Naive thymus-derived CD8-positive, alpha-beta T cell (primary cell): ENCODE measurements at regions not wholly inside any gene's neighbourhood (a gene's known extent, or its start where the extent isn't known, plus 50 kb on each side); places are given as distances from the start of the nearest gene placed in this dataset.

Experiments used
- ATAC-seq, 2 donors: fragments of 150-1000 bp; cut with Tn5 transposase in 1 of 2; sonication (Bioruptor Pico), chemical (Tn5 transposase) in 1 of 2; 1 replicate in 1 of 2; 2 replicates in 1 of 2; pipeline ENCODE4 v1.10.0; 2021; ENCODE audit warnings: mild to moderate bottlenecking in 2 of 2, moderate library complexity in 2 of 2
- POLR2A ChIA-PET: fragments of 350-600 bp; sonication (Branson Sonifier 250); formaldehyde crosslinking; loops from one replicate; lab custom pipeline; 2021; ENCODE audit warnings: antibody characterized with exemption; lab: Charles Lee
- DNase-seq, 10 donors: peaks; one replicate each; pipeline versions ENCODE4 v3.0.0 to v3.0.0-alpha.2; 2020 to 2022
- H3K27ac Mint-ChIP-seq, 10 donors: one replicate each; pipeline ENCODE4 v1.8.0; 2020 to 2022; ENCODE audit warnings: mild to moderate bottlenecking in 10 of 10, mixed read lengths in 10 of 10, moderate library complexity in 4 of 10, inconsistent platforms in 1 of 10
- H3K27me3 Mint-ChIP-seq, 5 donors: one replicate each; pipeline ENCODE4 v1.8.0; 2021 to 2022; ENCODE audit warnings: mixed read lengths in 5 of 5
- H3K36me3 Mint-ChIP-seq, 3 donors: one replicate each; pipeline ENCODE4 v1.8.0; 2020 to 2022; ENCODE audit warnings: mixed read lengths in 3 of 3, mild to moderate bottlenecking in 2 of 3, inconsistent platforms in 1 of 3
- H3K4me1 Mint-ChIP-seq, 4 donors: one replicate each; pipeline ENCODE4 v1.8.0; 2021 to 2022; ENCODE audit warnings: mixed read lengths in 4 of 4
- H3K4me3 Mint-ChIP-seq, 10 donors: one replicate each; pipeline ENCODE4 v1.8.0; 2020 to 2022; ENCODE audit warnings: mild to moderate bottlenecking in 10 of 10, mixed read lengths in 10 of 10, moderate library complexity in 6 of 10, inconsistent platforms in 1 of 10
- H3K9me3 Mint-ChIP-seq, 9 donors: one replicate each; pipeline ENCODE4 v1.8.0; 2020 to 2022; ENCODE audit warnings: mixed read lengths in 9 of 9, mild to moderate bottlenecking in 3 of 9, inconsistent platforms in 1 of 9, moderate library complexity in 1 of 9

GRCh38 chr3:106570426-106570825, 701.6 kb upstream of the CBLB start:
- Mint-ChIP-seq H3K4me3 (no peak overlapping the region), H3K9me3 (no peaks in the 10 kb centered on the region), H3K4me1 (no peaks in the 10 kb centered on the region), H3K27me3 (no peaks in the 10 kb centered on the region), H3K27ac (no peak overlapping the region), H3K36me3 (no peaks in the 10 kb centered on the region)
- no peak for ATAC-seq
- no peak for DNase-seq
- POLR2A ChIA-PET = no interaction called here

DNA sequence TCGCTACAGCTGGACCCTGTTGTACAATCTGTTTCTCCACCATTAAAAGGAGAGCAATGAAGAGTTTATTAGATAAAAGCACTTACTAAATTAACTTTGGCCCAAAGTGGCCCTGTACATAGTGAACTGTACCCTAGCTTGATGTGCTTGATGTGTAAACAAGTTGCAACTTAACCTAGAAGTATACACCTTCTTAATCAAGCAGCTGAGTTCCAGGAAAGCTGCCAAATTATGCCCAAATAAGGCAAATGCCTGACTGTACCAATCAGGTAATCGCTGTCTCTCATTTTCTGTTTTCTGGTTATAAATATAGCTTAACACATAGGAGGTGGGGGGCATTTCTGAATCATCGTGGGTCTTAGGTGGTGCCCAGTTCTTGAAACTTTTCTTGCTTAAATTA, 704.8 kb upstream of the CBLB start:
- DNase-seq (no peak), ATAC-seq (no peak)
- H3K4me1 Mint-ChIP-seq = no peaks in the 10 kb centered on the region
- H3K27me3 Mint-ChIP-seq = no peaks in the 10 kb centered on the region
- no peak overlapping the region for H3K27ac Mint-ChIP-seq
- POLR2A ChIA-PET = no interaction called here
- H3K4me3 Mint-ChIP-seq = no peak overlapping the region
- H3K9me3 Mint-ChIP-seq = no peaks in the 10 kb centered on the region
- no peaks in the 10 kb centered on the region for H3K36me3 Mint-ChIP-seq

DNA sequence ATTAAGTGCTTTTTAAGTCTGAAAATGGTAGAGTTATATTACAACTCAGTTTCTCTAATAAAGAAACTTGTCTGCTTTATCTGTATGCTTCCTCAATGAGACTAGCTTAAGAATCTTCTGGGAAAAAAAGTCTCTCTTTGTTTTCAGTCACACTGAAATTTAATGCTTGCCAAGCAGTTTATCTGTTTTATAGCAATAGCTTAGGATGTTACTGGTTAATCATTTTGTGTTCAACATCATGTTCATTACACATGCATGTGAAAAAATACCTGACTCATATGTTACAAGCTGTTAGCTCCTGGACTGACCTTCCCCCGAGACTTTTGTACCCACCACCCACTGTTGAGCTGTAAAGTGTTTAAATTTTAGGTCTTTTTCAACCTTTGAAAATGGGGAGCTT, 706.2 kb upstream of the CBLB start:
- POLR2A ChIA-PET = interaction anchor here (0.6 kb wide), 1 partner anchor 9 kb away, joined by 3 read pairs; no protein-coding TSS in a partner anchor
- Mint-ChIP-seq H3K36me3 (no peaks in the 10 kb centered on the region), H3K9me3 (no peaks in the 10 kb centered on the region), H3K4me1 (peaks cover 0 to 5% (median 1%) of the 10 kb centered on the region in 4 donors), H3K27ac (no peak overlapping the region), H3K27me3 (peaks cover 0 to 1% (median 0%) of the 10 kb centered on the region in 5 donors), H3K4me3 (no peak overlapping the region)
- DNase-seq (no peak), ATAC-seq (no peak)

DNA sequence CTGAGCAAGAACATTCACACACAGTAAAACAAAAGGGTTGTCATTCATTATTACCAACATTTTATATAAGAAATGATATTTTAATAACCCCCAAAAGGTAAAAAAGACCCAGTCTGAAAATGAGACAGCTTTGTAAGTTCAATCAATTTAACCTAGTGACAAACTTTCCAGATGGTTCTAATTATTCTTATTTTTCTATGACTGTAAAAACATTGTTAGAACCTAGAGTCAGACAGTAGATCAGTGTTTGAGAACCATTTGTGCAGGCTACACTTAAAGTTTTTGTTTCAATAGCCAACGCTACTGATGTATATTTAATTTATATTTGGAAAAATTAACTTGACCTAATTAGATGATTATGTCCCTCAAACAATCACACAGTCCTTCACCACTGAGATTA, 708.4 kb upstream of the CBLB start:
- Mint-ChIP-seq H3K4me3 (no peak overlapping the region), H3K27me3 (peaks cover 0 to 5% (median 0%) of the 10 kb centered on the region in 5 donors), H3K36me3 (no peaks in the 10 kb centered on the region), H3K27ac (no peak overlapping the region), H3K9me3 (peaks cover 0 to 2% (median 0%) of the 10 kb centered on the region in 9 donors), H3K4me1 (peaks cover 0 to 5% (median 1%) of the 10 kb centered on the region in 4 donors)
- ATAC-seq = no peak
- POLR2A ChIA-PET = no interaction called here
- no peak for DNase-seq

- POLR2A ChIA-PET = no interaction called here
- no peak for ATAC-seq
Measured at GRCh38 chr3:106578911-106579310, 710.1 kb upstream of the CBLB start.

GRCh38 chr3:106582151-106582550, 713.3 kb upstream of the CBLB start:
- peaks cover 0 to 5% (median 0%) of the 10 kb centered on the region in 5 donors for H3K27me3 Mint-ChIP-seq
- peaks cover 0 to 5% (median 1%) of the 10 kb centered on the region in 4 donors for H3K4me1 Mint-ChIP-seq
- H3K9me3 Mint-ChIP-seq = peaks cover 0 to 2% (median 0%) of the 10 kb centered on the region in 9 donors
- no peak overlapping the region for H3K27ac Mint-ChIP-seq
- DNase-seq (no peak), ATAC-seq (no peak)
- no peaks in the 10 kb centered on the region for H3K36me3 Mint-ChIP-seq
- H3K4me3 Mint-ChIP-seq = no peak overlapping the region
- POLR2A ChIA-PET = no interaction called here

More at GRCh38 chr3:106578911-106579310, 710.1 kb upstream of the CBLB start:
- H3K4me1 Mint-ChIP-seq = peaks cover 0 to 5% (median 1%) of the 10 kb centered on the region in 4 donors
- no peak for DNase-seq
- no peak overlapping the region for H3K4me3 Mint-ChIP-seq
- no peaks in the 10 kb centered on the region for H3K36me3 Mint-ChIP-seq
- H3K27me3 Mint-ChIP-seq = peaks cover 0 to 5% (median 0%) of the 10 kb centered on the region in 5 donors
- peaks cover 0 to 2% (median 0%) of the 10 kb centered on the region in 9 donors for H3K9me3 Mint-ChIP-seq
- no peak overlapping the region for H3K27ac Mint-ChIP-seq

- no peak for DNase-seq
- Mint-ChIP-seq H3K4me3 (no peak overlapping the region), H3K36me3 (no peaks in the 10 kb centered on the region), H3K9me3 (no peaks in the 10 kb centered on the region), H3K27ac (no peak overlapping the region), H3K4me1 (no peaks in the 10 kb centered on the region), H3K27me3 (no peaks in the 10 kb centered on the region)
- POLR2A ChIA-PET = no interaction called here
- no peak for ATAC-seq
Measured at GRCh38 chr3:106587551-106587950, 718.7 kb upstream of the CBLB start.

- H3K4me3 Mint-ChIP-seq = no peak overlapping the region
- DNase-seq (no peak), ATAC-seq (no peak)
- POLR2A ChIA-PET = no interaction called here
- no peaks in the 10 kb centered on the region for H3K4me1 Mint-ChIP-seq
- H3K9me3 Mint-ChIP-seq = no peaks in the 10 kb centered on the region
- H3K27me3 Mint-ChIP-seq = no peaks in the 10 kb centered on the region
- H3K27ac Mint-ChIP-seq = no peak overlapping the region
- H3K36me3 Mint-ChIP-seq = no peaks in the 10 kb centered on the region
Measured at GRCh38 chr3:106588739-106589138, 719.9 kb upstream of the CBLB start.

DNA sequence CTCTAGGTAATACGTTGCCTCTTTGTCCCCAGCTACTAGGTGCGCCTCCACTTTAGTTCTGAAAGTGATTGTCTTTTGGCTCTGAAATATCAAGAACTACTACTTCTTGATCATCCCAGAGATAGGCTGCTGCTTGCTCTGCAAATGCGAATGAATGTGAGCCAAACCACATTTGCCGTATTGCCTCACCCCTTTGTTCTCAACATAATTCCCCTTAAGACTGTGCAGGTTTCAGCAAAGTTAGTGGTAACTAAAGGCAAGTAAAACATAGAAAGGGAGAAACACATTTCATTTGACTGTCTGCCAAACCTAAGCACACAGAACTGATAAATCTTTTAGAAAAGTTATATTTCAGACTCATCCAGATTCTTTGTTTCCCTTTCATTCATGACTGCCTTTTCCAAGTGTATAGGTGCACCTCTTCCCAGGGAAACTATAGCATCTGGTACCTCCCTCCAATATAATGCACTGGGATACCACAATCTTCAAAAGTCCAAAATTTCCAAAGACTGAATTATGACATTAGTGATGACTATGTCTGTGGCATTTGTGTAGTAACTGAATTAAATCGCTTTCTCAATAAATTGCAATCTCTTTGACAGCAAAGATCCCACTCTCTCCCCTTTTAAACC, 720.6 kb upstream of the CBLB start:
- DNase-seq (no peak), ATAC-seq (no peak)
- H3K27ac Mint-ChIP-seq = no peak overlapping the region
- no peaks in the 10 kb centered on the region for H3K27me3 Mint-ChIP-seq
- H3K4me1 Mint-ChIP-seq = no peaks in the 10 kb centered on the region
- no peaks in the 10 kb centered on the region for H3K9me3 Mint-ChIP-seq
- H3K36me3 Mint-ChIP-seq = no peaks in the 10 kb centered on the region
- POLR2A ChIA-PET = no interaction called here
- no peak overlapping the region for H3K4me3 Mint-ChIP-seq

GRCh38 chr3:106590216-106590615, 721.4 kb upstream of the CBLB start:
- H3K4me1 Mint-ChIP-seq = no peaks in the 10 kb centered on the region
- ATAC-seq (no peak), DNase-seq (no peak)
- POLR2A ChIA-PET = no interaction called here
- no peaks in the 10 kb centered on the region for H3K27me3 Mint-ChIP-seq
- H3K27ac Mint-ChIP-seq = no peak overlapping the region
- no peaks in the 10 kb centered on the region for H3K9me3 Mint-ChIP-seq
- no peaks in the 10 kb centered on the region for H3K36me3 Mint-ChIP-seq
- H3K4me3 Mint-ChIP-seq = no peak overlapping the region

GRCh38 chr3:106593381-106593780, 724.6 kb upstream of the CBLB start:
- no peak for ATAC-seq
- Mint-ChIP-seq H3K4me1 (no peaks in the 10 kb centered on the region), H3K27ac (no peak overlapping the region), H3K4me3 (no peak overlapping the region), H3K36me3 (no peaks in the 10 kb centered on the region), H3K9me3 (no peaks in the 10 kb centered on the region), H3K27me3 (no peaks in the 10 kb centered on the region)
- POLR2A ChIA-PET = no interaction called here
- DNase-seq = no peak

- Mint-ChIP-seq H3K27me3 (no peaks in the 10 kb centered on the region), H3K36me3 (peaks cover 0 to 13% (median 2%) of the 10 kb centered on the region in 3 donors), H3K4me1 (peaks cover 0 to 5% (median 3%) of the 10 kb centered on the region in 4 donors), H3K27ac (no peak overlapping the region), H3K9me3 (peaks cover 1 to 18% (median 9%) of the 10 kb centered on the region in 9 donors), H3K4me3 (no peak overlapping the region)
- peak; percentile 6 to 75 (median 59) for DNase-seq
- peak; percentile 60 to 71 for ATAC-seq
- POLR2A ChIA-PET = interaction anchor here (0.6 kb wide), 1 partner anchor 742 kb away, joined by 3 read pairs; no protein-coding TSS in a partner anchor
Measured at GRCh38 chr3:106609666-106610301, 741.0 kb upstream of the CBLB start.

- Mint-ChIP-seq H3K27ac (peak overlapping the region in 1 of 10 donors; percentile 13), H3K27me3 (no peaks in the 10 kb centered on the region), H3K4me1 (peaks cover 0 to 5% (median 3%) of the 10 kb centered on the region in 4 donors), H3K4me3 (no peak overlapping the region), H3K36me3 (peaks cover 0 to 13% (median 2%) of the 10 kb centered on the region in 3 donors), H3K9me3 (peaks cover 0 to 16% (median 9%) of the 10 kb centered on the region in 9 donors)
- ATAC-seq (no peak), DNase-seq (no peak)
- POLR2A ChIA-PET = no interaction called here
Measured at GRCh38 chr3:106610362-106610959, 741.6 kb upstream of the CBLB start.
